ENCODE measurements at regions not wholly inside any gene's neighbourhood (a gene's known extent, or its start where the extent isn't known, plus 50 kb on each side); places are given as distances from the start of the nearest gene placed in this dataset.

- Histone ChIP-seq H3K4me3 (ENCODE audit: low read depth, low read length) (no peak overlapping the region), H3K27me3 (ENCODE audit: insufficient read depth, low read depth, severe bottlenecking) (no peaks in the 10 kb centered on the region), H3K27ac (no peak overlapping the region), H3K9me3 (ENCODE audit: severe bottlenecking) (peaks cover 3% of the 10 kb centered on the region), H3K36me3 (no peaks in the 10 kb centered on the region)
- DNase-seq = no peak
- TF ChIP-seq, protein P1, sequence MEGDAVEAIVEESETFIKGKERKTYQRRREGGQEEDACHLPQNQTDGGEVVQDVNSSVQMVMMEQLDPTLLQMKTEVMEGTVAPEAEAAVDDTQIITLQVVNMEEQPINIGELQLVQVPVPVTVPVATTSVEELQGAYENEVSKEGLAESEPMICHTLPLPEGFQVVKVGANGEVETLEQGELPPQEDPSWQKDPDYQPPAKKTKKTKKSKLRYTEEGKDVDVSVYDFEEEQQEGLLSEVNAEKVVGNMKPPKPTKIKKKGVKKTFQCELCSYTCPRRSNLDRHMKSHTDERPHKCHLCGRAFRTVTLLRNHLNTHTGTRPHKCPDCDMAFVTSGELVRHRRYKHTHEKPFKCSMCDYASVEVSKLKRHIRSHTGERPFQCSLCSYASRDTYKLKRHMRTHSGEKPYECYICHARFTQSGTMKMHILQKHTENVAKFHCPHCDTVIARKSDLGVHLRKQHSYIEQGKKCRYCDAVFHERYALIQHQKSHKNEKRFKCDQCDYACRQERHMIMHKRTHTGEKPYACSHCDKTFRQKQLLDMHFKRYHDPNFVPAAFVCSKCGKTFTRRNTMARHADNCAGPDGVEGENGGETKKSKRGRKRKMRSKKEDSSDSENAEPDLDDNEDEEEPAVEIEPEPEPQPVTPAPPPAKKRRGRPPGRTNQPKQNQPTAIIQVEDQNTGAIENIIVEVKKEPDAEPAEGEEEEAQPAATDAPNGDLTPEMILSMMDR (IDR thresholded peaks at IDR 0.05; ENCODE audit: low read depth, low read length) = no peak
These were observed 88.2 kb upstream of the ZBED5 start for GRCh38 chr11:10946072-10946471.

GRCh38 chr11:10945196-10945595, 87.3 kb upstream of the ZBED5 start:
- H3K4me3 ChIP-seq (ENCODE audit: low read depth, low read length) = no peak overlapping the region
- no peak for DNase-seq
- H3K36me3 ChIP-seq = no peaks in the 10 kb centered on the region
- H3K27ac ChIP-seq = no peak overlapping the region
- H3K27me3 ChIP-seq (ENCODE audit: insufficient read depth, low read depth, severe bottlenecking) = no peaks in the 10 kb centered on the region
- TF ChIP-seq, protein P1 (IDR thresholded peaks at IDR 0.05; ENCODE audit: low read depth, low read length) = no peak
- H3K9me3 ChIP-seq (ENCODE audit: severe bottlenecking) = peaks cover 3% of the 10 kb centered on the region

DNA sequence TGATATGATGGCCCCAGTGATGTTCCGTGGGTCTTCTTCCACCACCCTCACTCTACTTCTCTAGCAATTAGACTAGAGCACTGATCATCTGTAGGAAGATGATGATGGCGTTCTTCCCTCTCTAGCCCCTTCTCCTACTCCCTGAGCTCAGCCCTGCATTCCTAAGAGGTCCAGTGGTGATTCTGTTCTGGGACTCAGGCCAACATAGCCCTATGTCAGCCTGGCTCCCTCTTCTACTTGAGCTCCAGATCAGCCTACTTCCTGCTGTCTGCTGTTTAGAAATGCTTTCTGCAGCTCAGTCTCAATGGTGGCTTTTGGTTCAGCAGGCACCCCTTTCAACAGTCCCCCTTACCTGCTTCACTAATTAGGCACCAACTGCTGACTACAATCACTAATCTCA, 86.1 kb upstream of the ZBED5 start:
- H3K27me3 ChIP-seq (ENCODE audit: insufficient read depth, low read depth, severe bottlenecking) = no peaks in the 10 kb centered on the region
- no peak for DNase-seq
- no peaks in the 10 kb centered on the region for H3K36me3 ChIP-seq
- no peak overlapping the region for H3K4me3 ChIP-seq (ENCODE audit: low read depth, low read length)
- TF ChIP-seq, protein P1 (IDR thresholded peaks at IDR 0.05; ENCODE audit: low read depth, low read length) = no peak
- 0 out of 2 replicates have a peak overlapping the region, but pooled peaks have one; percentile 15 for H3K27ac ChIP-seq
- no peaks in the 10 kb centered on the region for H3K9me3 ChIP-seq (ENCODE audit: severe bottlenecking)

DNA sequence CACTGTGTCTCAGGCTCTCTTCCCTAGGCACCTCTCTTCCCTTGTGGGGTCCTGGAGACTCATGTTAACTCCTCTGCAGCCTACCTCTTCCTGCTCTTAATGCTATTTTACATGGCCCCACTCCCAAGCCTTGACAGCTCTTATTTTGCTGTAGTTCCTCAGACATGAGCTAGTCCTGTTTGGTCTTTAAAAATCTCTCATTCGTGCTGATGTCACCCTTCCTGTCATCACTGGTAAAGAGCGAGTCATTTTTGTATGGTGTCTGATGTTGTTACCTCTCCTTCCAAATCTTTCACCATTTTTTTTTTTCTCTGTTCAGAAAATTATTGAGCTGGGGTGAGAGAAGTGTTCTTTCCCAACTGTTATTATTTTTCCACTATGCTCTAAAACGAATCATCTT, 84.8 kb upstream of the ZBED5 start:
- TF ChIP-seq, protein P1 (IDR thresholded peaks at IDR 0.05; ENCODE audit: low read depth, low read length) = no peak
- Histone ChIP-seq H3K4me3 (ENCODE audit: low read depth, low read length) (no peak overlapping the region), H3K36me3 (no peaks in the 10 kb centered on the region), H3K27ac (no peak overlapping the region), H3K27me3 (ENCODE audit: insufficient read depth, low read depth, severe bottlenecking) (no peaks in the 10 kb centered on the region), H3K9me3 (ENCODE audit: severe bottlenecking) (no peaks in the 10 kb centered on the region)
- no peak for DNase-seq

DNA sequence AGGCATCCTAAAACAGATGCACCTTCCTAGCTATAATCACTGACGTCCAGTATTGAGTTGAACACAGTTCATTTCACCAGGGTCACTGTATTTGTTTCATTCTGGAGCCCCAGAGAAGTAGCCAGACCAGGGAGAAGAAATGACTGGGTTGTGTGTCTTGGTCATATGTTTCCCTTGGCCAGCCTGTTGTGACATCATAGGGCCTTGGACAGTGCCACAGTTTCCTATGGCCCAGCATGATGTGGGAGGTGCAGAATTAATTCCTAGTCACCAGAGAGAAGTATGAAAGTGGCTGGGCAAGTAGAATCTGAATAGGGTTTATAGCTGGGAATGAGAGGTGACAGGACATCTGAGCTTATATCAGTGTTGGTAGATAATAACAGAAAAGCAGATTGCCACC, 84.0 kb upstream of the ZBED5 start:
- TF ChIP-seq, protein P1 (IDR thresholded peaks at IDR 0.05; ENCODE audit: low read depth, low read length) = no peak
- Histone ChIP-seq H3K27ac (no peak overlapping the region), H3K36me3 (no peaks in the 10 kb centered on the region), H3K9me3 (ENCODE audit: severe bottlenecking) (no peaks in the 10 kb centered on the region), H3K4me3 (ENCODE audit: low read depth, low read length) (no peak overlapping the region), H3K27me3 (ENCODE audit: insufficient read depth, low read depth, severe bottlenecking) (no peaks in the 10 kb centered on the region)
- DNase-seq = no peak

DNA sequence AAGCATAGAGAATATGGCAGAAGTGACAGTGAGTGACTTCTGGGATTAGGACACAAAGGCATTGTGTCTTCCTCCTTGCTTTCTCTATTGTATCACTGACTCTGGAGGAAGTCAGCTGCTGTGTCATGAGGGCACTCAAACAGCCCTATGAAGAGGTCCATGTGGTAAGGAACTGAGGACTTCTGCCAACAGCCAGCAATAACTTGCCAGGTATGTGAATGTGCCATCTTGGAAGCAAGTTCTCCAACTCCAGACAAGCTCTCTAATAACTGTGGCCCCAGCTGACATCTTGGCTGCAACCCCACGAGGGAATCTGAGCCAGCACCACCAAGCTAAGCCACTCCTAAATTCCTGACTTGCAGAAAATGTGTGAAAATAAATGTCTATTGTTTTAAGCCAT, 83.6 kb upstream of the ZBED5 start:
- Histone ChIP-seq H3K27ac (no peak overlapping the region), H3K9me3 (ENCODE audit: severe bottlenecking) (no peaks in the 10 kb centered on the region), H3K36me3 (no peaks in the 10 kb centered on the region), H3K4me3 (ENCODE audit: low read depth, low read length) (no peak overlapping the region), H3K27me3 (ENCODE audit: insufficient read depth, low read depth, severe bottlenecking) (no peaks in the 10 kb centered on the region)
- TF ChIP-seq, protein P1 (IDR thresholded peaks at IDR 0.05; ENCODE audit: low read depth, low read length) = no peak
- no peak for DNase-seq
